ENCODE measurements at regions not wholly inside any gene's neighbourhood (a gene's known extent, or its start where the extent isn't known, plus 50 kb on each side); places are given as distances from the start of the nearest gene placed in this dataset.

- peak; percentile 48 for DNase-seq
Measured at GRCh38 chr2:217434180-217434975, 568.4 kb downstream of the TNS1 start.

GRCh38 chr2:217433522-217433921 is 569.3 kb downstream of the TNS1 start:
- DNase-seq: no peak

- DNase-seq: no peak
Measured at GRCh38 chr2:217431577-217432269, 571.1 kb downstream of the TNS1 start.

- DNase-seq: no peak
Measured at GRCh38 chr2:217430916-217431576, 571.2 kb upstream of the TNP1 start.

GRCh38 chr2:217429981-217430500 is 570.2 kb upstream of the TNP1 start:
- no peak for DNase-seq

- no peak for DNase-seq
Measured at GRCh38 chr2:217421834-217422233, 562.0 kb upstream of the TNP1 start.

- no peak for DNase-seq
Measured at GRCh38 chr2:217420854-217421253, 561.0 kb upstream of the TNP1 start.

GRCh38 chr2:217419055-217419671 is 559.3 kb upstream of the TNP1 start:
- DNase-seq: no peak

- DNase-seq: no peak
Measured at GRCh38 chr2:217418544-217418943, 558.7 kb upstream of the TNP1 start.

GRCh38 chr2:217418090-217418489 is 558.2 kb upstream of the TNP1 start:
- DNase-seq: no peak

- DNase-seq: no peak
Measured at GRCh38 chr2:217417536-217417935, 557.7 kb upstream of the TNP1 start.

GRCh38 chr2:217415316-217415715 is 555.5 kb upstream of the TNP1 start:
- DNase-seq: no peak

- DNase-seq: no peak
Measured at GRCh38 chr2:217414429-217414828, 554.6 kb upstream of the TNP1 start.

- no peak for DNase-seq
Measured at GRCh38 chr2:217413193-217413592, 553.3 kb upstream of the TNP1 start.

GRCh38 chr2:217412721-217413120 is 552.9 kb upstream of the TNP1 start:
- DNase-seq: no peak

- no peak for DNase-seq
Measured at GRCh38 chr2:217412277-217412676, 552.4 kb upstream of the TNP1 start.

- no peak for DNase-seq
Measured at GRCh38 chr2:217410681-217410960, 550.8 kb upstream of the TNP1 start.

- no peak for DNase-seq
Measured at GRCh38 chr2:217409949-217410680, 550.3 kb upstream of the TNP1 start.

- no peak for DNase-seq
Measured at GRCh38 chr2:217407362-217407761, 547.5 kb upstream of the TNP1 start.

- DNase-seq: no peak
Measured at GRCh38 chr2:217404236-217404760, 544.4 kb upstream of the TNP1 start.

GRCh38 chr2:217402761-217403383 is 543.0 kb upstream of the TNP1 start:
- DNase-seq: no peak

GRCh38 chr2:217402144-217402543 is 542.3 kb upstream of the TNP1 start:
- DNase-seq: no peak
